AG04449 (cell line): ENCODE measurements at regions not wholly inside any gene's neighbourhood (a gene's known extent, or its start where the extent isn't known, plus 50 kb on each side); places are given as distances from the start of the nearest gene placed in this dataset.
"Not testable (repeated sequence)": the region's sequence is repeated elsewhere in the genome, so short reads cannot be mapped to it uniquely, and the experiment has no call there.

ENCODE experiments used
- CTCF ChIA-PET: fragments of 350-600 bp; formaldehyde crosslinking; extraction: SDS; loops from one replicate; lab custom pipeline; 2021; ENCODE audit warnings: antibody characterized with exemption; lab: Yijun Ruan, JAX
- POLR2A ChIA-PET: fragments of 400-600, 350-600 bp; formaldehyde crosslinking; extraction: SDS; loops from one replicate; lab custom pipeline; 2020; ENCODE audit warnings: antibody characterized with exemption, inconsistent platforms; lab: Yijun Ruan, JAX
- DNase-seq: peaks from one replicate; pipeline ENCODE4 v3.0.0-alpha.2; 2010; ENCODE audit warnings: low read depth, low spot score
- H3K4me3 ChIP-seq: 2 replicates; pipeline ENCODE4 v1.5.1; 2011; ENCODE audit warnings: low read depth, mild to moderate bottlenecking, control low read depth, low read length
- TF ChIP-seq, protein P1 (sequence below): IDR thresholded peaks from one replicate; pipeline ENCODE4 v1.5.1; 2011; ENCODE audit warnings: mild to moderate bottlenecking, moderate library complexity, low read length, control low read depth, inconsistent platforms; ENCODE audit not compliant: insufficient read depth; ENCODE audit errors: missing control alignments

GRCh38 chr10:11403646-11404045, 207.8 kb downstream of the USP6NL start:
- H3K4me3 ChIP-seq, CTCF ChIA-PET, POLR2A ChIA-PET, DNase-seq: not testable (repeated sequence)

DNA sequence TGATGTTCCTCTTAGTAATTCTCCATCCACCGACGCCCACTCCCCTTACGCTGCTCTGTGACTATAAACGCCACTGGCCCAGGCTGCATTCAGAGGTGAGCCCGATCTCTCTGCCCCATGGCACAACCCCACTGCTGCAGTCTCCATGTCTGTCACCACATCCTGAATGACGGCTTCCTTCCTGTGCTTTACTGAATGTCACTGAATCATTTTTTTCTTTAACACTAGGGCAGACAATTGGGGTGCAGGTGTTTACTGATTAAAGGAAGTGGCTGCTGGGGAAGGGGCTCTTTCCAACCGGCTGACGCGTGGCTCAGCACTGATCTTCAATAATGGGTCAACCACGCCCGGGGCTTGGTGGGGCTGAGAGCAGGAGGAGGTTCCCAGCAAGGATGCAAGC, 208.3 kb downstream of the USP6NL start:
- TF ChIP-seq, protein P1, sequence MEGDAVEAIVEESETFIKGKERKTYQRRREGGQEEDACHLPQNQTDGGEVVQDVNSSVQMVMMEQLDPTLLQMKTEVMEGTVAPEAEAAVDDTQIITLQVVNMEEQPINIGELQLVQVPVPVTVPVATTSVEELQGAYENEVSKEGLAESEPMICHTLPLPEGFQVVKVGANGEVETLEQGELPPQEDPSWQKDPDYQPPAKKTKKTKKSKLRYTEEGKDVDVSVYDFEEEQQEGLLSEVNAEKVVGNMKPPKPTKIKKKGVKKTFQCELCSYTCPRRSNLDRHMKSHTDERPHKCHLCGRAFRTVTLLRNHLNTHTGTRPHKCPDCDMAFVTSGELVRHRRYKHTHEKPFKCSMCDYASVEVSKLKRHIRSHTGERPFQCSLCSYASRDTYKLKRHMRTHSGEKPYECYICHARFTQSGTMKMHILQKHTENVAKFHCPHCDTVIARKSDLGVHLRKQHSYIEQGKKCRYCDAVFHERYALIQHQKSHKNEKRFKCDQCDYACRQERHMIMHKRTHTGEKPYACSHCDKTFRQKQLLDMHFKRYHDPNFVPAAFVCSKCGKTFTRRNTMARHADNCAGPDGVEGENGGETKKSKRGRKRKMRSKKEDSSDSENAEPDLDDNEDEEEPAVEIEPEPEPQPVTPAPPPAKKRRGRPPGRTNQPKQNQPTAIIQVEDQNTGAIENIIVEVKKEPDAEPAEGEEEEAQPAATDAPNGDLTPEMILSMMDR: no peak
- no peak for DNase-seq
- no peak overlapping the region for H3K4me3 ChIP-seq
- ChIA-PET CTCF (no interaction called here), POLR2A (no interaction called here)

DNA sequence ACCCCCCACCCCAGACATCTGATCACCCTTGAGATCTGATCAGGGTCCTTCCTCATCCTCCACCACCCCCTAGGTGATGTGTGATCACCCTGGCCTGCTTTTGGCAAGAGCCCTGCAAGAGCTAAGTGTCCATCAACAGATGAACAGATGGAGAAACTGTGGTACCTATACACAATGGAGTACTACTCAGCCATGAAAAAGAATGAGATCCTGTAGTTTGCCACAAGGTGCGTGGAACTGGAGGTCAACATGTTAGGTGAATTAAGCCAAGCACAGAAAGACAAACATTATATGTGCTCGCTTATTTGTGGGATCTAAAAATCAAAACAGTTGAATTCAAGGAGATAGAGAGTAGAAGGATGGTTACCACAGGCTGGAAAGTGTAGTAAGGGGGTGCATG, 209.1 kb downstream of the USP6NL start:
- TF ChIP-seq, protein P1: no peak
- DNase-seq: no peak
- ChIA-PET POLR2A (no interaction called here), CTCF (no interaction called here)
- H3K4me3 ChIP-seq: no peak overlapping the region

DNA sequence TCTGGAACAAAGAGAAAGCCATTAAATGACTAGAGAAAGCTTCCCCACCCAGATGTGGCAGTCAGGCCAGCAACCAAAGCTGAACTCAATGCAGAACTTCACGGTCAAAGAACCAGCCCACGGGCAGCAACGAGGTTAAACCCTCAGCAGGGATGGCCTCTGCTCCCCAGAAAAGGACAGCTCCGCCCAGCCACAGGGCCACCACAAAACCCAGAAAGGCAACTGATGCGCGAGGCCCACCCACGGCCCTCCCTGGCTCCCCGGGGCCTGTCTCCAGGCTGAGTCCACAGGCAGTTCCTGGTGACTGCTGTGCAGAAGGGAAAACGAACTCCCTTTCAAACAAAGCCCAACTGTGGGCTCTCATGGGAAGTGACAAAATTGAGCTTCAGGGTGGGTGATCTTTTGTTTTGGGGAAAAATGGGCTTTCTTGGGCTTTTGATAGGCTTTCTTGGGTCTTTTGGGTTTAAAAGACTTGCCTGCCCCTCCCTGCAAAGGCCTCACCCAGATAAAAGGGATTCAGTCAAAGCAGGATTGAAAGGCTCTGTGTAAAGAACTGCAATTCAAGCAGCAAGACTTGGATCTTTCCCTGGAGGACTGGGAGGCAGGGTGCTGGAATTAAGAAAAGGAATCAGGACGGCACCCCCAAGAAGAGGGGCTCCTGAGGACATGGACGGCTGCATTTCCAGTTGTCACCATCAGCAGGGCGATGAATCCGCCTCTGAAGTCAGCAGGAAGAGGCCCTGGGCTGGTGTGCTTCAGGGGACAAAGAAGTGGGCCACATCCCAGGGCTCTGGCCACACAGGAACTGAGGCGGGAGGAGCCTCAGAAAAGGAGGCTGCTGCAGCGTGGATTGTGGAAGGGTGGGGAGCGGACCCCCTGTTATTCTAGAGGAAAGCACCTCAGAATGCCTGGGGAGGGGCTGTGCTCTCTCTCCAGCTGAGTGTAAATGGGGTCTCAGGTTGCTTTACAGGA, 209.9 kb downstream of the USP6NL start:
- TF ChIP-seq, protein P1: no peak
- no peak for DNase-seq
- ChIA-PET POLR2A (no interaction called here), CTCF (no interaction called here)
- no peak overlapping the region for H3K4me3 ChIP-seq

DNA sequence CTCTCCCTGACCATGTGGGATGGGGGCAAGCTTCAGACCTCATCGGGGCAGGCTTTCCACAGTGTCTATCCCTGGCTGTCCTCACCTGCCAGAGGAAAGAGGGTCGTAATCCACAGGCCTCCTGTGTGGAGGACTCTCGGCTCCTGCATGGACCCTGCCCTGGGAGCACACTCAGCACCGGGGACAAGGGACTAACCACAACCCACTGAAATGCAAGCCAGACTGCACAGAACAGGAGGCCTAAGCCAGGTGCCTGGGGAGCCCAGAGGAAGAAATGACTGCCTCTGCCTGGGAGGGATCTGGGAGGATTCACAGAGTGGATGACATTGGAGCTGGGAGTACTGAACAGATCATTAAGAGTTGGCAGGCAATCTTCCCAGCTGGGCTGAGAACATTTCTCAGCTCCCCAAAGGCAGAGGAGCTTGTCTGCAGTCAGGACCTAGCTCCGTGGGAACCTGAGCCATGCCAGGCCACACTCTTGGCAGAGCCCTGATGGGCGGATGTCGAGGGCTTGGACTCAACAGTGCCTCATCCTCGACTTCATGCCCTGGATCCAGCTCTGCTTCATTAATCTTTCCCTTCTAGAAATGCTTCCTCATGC, 213.4 kb downstream of the USP6NL start:
- ChIA-PET POLR2A (no interaction called here), CTCF (no interaction called here)
- no peak for DNase-seq
- no peak overlapping the region for H3K4me3 ChIP-seq
- TF ChIP-seq, protein P1: no peak

DNA sequence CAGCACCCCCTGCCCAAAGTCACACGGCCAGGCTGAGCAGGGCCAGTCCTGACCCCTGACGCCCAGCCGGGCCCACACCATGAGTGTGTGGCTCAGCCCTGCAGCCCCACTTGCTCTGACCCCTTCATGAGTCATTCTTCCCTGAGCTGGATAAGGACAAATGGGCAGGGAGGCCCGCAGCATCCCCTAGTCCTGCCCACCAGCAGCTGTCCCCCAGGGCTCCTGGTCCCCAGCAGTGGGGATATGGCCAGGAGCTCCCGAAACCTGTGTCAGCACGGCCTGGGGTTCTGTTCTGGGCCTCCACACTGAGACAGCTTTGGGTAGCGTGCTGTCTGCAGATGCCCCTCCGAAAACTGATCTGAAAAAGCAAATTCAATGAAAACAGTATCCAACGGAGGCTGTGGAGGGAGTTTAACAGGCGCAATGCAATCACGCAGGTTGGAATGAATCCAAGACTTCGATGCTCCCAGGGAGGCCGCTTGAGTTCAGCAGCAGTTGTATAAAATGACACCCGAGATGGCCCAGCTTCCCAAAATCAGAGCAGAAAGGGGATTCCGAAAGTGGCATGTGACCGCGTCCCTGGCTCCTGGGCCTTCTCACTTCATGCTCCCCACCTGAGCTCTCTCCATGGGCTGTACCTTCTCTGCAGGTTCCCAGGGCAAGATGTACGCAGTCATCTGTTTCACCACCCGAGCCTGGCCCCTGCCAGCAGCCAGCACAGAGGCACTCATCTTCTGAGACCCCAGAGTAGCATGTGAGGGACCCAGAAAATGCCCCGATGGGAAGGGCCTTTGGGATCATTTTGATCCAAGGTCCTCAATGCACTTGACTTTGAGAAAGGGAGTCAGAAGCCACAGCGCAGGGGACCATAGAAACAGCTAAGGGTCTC, 214.1 kb downstream of the USP6NL start:
- no peak overlapping the region for H3K4me3 ChIP-seq
- ChIA-PET CTCF (no interaction called here), POLR2A (no interaction called here)
- TF ChIP-seq, protein P1: no peak
- no peak for DNase-seq
